Fibroblast of lung (primary cell): ENCODE measurements at regions not wholly inside any gene's neighbourhood (a gene's known extent, or its start where the extent isn't known, plus 50 kb on each side); places are given as distances from the start of the nearest gene placed in this dataset.
A peak's percentile ranks its signal among the peaks of the same experiment; 100 is the strongest.

Experiments
- DNase-seq, 2 donors: peaks; one replicate each; pipeline versions ENCODE4 v3.0.0 to v3.0.0-alpha.2; 2010; ENCODE audit warnings: low read depth in 2 of 2
- H2AFZ ChIP-seq: 2 replicates; pipeline ENCODE4 v1.5.1; 2012; ENCODE audit warnings: low read length, control low read depth, inconsistent platforms
- H3K27ac ChIP-seq: 2 replicates; pipeline ENCODE4 v1.5.1; 2011; ENCODE audit warnings: low read length, control low read depth; ENCODE audit not compliant: insufficient read depth
- H3K27me3 ChIP-seq: 2 replicates; pipeline ENCODE4 v1.5.1; 2011; ENCODE audit warnings: mild to moderate bottlenecking, low read length; ENCODE audit not compliant: control insufficient read depth, insufficient read depth
- H3K36me3 ChIP-seq: 2 replicates; pipeline ENCODE4 v1.5.1; 2011; ENCODE audit warnings: low read length; ENCODE audit not compliant: control insufficient read depth, insufficient read depth
- H3K4me1 ChIP-seq: 2 replicates; pipeline ENCODE4 v1.5.1; 2011; ENCODE audit warnings: low read length; ENCODE audit not compliant: control insufficient read depth, insufficient read depth; ENCODE audit errors: extremely low read depth
- H3K4me2 ChIP-seq: 2 replicates; pipeline ENCODE4 v1.5.1; 2011; ENCODE audit warnings: low read length, control low read depth; ENCODE audit not compliant: insufficient read depth; ENCODE audit errors: extremely low read depth
- H3K4me3 ChIP-seq, 4 experiments: fragments of 200-600 bp in 1 of 4; sonication (generic) in 1 of 4; replicated peaks in 1 of 4; 2 replicates each; pipeline ENCODE4 v1.5.1; 2011 to 2016; ENCODE audit warnings: low read length in 4 of 4, low read depth in 3 of 4, mild to moderate bottlenecking in 3 of 4, control low read depth in 2 of 4, inconsistent platforms in 1 of 4, mixed read lengths in 1 of 4; ENCODE audit not compliant: insufficient read depth in 1 of 4; ENCODE audit errors: control extremely low read depth in 1 of 4
- H3K79me2 ChIP-seq: 2 replicates; pipeline ENCODE4 v1.5.1; 2012; ENCODE audit warnings: mild to moderate bottlenecking, low read length, inconsistent platforms; ENCODE audit not compliant: control insufficient read depth, insufficient read depth
- H3K9ac ChIP-seq: 2 replicates; pipeline ENCODE4 v1.5.1; 2011; ENCODE audit warnings: mild to moderate bottlenecking, low read length, control low read depth; ENCODE audit not compliant: insufficient read depth
- H3K9me3 ChIP-seq: 2 replicates; pipeline ENCODE4 v1.5.1; 2012; ENCODE audit warnings: low read depth, low read length; ENCODE audit not compliant: control insufficient read depth, insufficient read depth
- H4K20me1 ChIP-seq: 2 replicates; pipeline ENCODE4 v1.5.1; 2011; ENCODE audit warnings: low read length; ENCODE audit not compliant: control insufficient read depth, insufficient read depth; ENCODE audit errors: extremely low read depth
- EZH2 ChIP-seq: IDR thresholded peaks from 2 replicates; pipeline ENCODE4 v1.5.1; 2012; ENCODE audit warnings: low read length, control low read depth, mild to moderate bottlenecking; ENCODE audit errors: missing control alignments
- TF ChIP-seq, protein P1 (sequence below), 2 donors: IDR thresholded peaks in 1 of 2; conservative IDR thresholded peaks in 1 of 2; 1 replicate in 1 of 2; 2 replicates in 1 of 2; pipeline ENCODE4 v1.5.1; 2011 to 2012; ENCODE audit warnings: low read length in 2 of 2, control low read depth in 1 of 2, inconsistent platforms in 1 of 2, low read depth in 1 of 2, mild to moderate bottlenecking in 1 of 2

DNA sequence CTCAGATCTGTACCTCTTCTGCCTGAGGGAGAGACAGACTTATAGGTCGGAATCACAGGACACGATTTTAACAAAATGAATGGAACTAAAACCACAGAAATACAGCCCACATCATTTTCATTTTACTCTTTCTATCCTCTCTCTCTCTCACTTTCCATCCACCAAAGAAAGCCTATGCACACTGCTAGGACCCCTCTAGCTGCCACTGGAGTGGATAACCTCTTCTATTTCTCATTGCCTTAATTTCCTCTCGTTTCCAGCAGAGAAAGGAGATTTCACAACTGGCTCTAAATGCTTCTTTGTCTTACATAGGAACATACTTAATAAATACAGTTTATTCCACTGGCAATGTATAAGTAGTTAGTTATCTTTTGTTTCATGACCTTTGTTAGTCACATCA lies 867.8 kb upstream of the ADGRL4 start:
- no peak for TF ChIP-seq EZH2
- TF ChIP-seq, protein P1, sequence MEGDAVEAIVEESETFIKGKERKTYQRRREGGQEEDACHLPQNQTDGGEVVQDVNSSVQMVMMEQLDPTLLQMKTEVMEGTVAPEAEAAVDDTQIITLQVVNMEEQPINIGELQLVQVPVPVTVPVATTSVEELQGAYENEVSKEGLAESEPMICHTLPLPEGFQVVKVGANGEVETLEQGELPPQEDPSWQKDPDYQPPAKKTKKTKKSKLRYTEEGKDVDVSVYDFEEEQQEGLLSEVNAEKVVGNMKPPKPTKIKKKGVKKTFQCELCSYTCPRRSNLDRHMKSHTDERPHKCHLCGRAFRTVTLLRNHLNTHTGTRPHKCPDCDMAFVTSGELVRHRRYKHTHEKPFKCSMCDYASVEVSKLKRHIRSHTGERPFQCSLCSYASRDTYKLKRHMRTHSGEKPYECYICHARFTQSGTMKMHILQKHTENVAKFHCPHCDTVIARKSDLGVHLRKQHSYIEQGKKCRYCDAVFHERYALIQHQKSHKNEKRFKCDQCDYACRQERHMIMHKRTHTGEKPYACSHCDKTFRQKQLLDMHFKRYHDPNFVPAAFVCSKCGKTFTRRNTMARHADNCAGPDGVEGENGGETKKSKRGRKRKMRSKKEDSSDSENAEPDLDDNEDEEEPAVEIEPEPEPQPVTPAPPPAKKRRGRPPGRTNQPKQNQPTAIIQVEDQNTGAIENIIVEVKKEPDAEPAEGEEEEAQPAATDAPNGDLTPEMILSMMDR (conservative IDR thresholded peaks at IDR 0.05 in 1 of 2, IDR thresholded peaks at IDR 0.05 in 1 of 2; ENCODE audit: low read depth in 1 of 2, low read length in 2 of 2) = peak; percentile 13 to 16
- Histone ChIP-seq H2AFZ (no peak overlapping the region), H3K4me2 (no peak overlapping the region), H3K36me3 (no peaks in the 10 kb centered on the region), H3K9ac (no peak overlapping the region), H3K9me3 (no peaks in the 10 kb centered on the region), H3K27ac (no peak overlapping the region), H3K4me1 (no peaks in the 10 kb centered on the region), H3K4me3 (no peak overlapping the region), H4K20me1 (no peaks in the 10 kb centered on the region), H3K79me2 (no peaks in the 10 kb centered on the region), H3K27me3 (no peaks in the 10 kb centered on the region)
- peak; percentile 0 to 20 for DNase-seq

GRCh38 chr1:79859212-79859948 lies 852.9 kb upstream of the ADGRL4 start:
- Histone ChIP-seq H3K4me2 (peak overlapping the region; percentile 13), H3K9ac (no peak overlapping the region), H3K79me2 (no peaks in the 10 kb centered on the region), H3K4me3 (no peak overlapping the region), H3K9me3 (no peaks in the 10 kb centered on the region), H3K4me1 (no peaks in the 10 kb centered on the region), H2AFZ (no peak overlapping the region), H3K27ac (no peak overlapping the region), H3K36me3 (no peaks in the 10 kb centered on the region), H4K20me1 (no peaks in the 10 kb centered on the region), H3K27me3 (no peaks in the 10 kb centered on the region)
- TF ChIP-seq, protein P1 (conservative IDR thresholded peaks at IDR 0.05 in 1 of 2, IDR thresholded peaks at IDR 0.05 in 1 of 2; ENCODE audit: low read depth in 1 of 2, low read length in 2 of 2) = no peak
- peak; percentile 70 to 83 for DNase-seq

DNA sequence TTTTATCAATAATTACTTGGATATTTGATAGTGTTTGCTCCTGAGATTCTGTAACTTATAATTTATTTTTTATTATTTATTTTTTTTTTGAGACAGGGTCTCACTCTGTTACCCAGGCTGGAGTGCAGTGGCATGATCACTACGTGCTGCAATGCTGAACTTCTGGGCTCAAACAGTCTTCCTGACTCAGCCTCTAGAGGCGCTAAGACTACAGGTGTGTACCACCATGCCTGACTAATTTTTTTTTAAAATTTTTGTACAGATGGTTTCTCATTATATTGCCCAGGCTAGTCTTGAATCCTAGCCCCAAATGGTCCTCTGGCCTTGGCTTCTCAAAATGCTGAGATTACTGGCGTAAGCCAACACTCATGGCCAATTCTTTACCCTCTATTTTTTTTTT lies 845.5 kb upstream of the ADGRL4 start:
- no peak for TF ChIP-seq EZH2
- TF ChIP-seq, protein P1 (conservative IDR thresholded peaks at IDR 0.05 in 1 of 2, IDR thresholded peaks at IDR 0.05 in 1 of 2; ENCODE audit: low read depth in 1 of 2, low read length in 2 of 2) = no peak
- no peaks in the 10 kb centered on the region for H3K36me3 ChIP-seq

More for the DNA sequence above, 845.5 kb upstream of the ADGRL4 start:
- no peak overlapping the region for H2AFZ ChIP-seq
- no peaks in the 10 kb centered on the region for H3K79me2 ChIP-seq
- no peak overlapping the region for H3K27ac ChIP-seq
- H3K9ac ChIP-seq = no peak overlapping the region
- no peaks in the 10 kb centered on the region for H4K20me1 ChIP-seq
- no peaks in the 10 kb centered on the region for H3K4me1 ChIP-seq
- H3K27me3 ChIP-seq = no peaks in the 10 kb centered on the region
- no peak overlapping the region for H3K4me3 ChIP-seq
- H3K9me3 ChIP-seq = no peaks in the 10 kb centered on the region
- DNase-seq = no peak
- no peak overlapping the region for H3K4me2 ChIP-seq
